Stimulated activated CD4-positive, alpha-beta T cell treated with anti-CD3 and anti-CD28 coated beads, Interleukin-1b, Interleukin-23, amount 100 ng/mL, for 4 hours (primary cell): ENCODE measurements at regions not wholly inside any gene's neighbourhood (a gene's known extent, or its start where the extent isn't known, plus 50 kb on each side); places are given as distances from the start of the nearest gene placed in this dataset.

Experiments
- DNase-seq, 2 donors: peaks; one replicate each; pipeline ENCODE4 v3.0.0-alpha.2; 2020; ENCODE audit warnings: low read depth in 2 of 2

DNA sequence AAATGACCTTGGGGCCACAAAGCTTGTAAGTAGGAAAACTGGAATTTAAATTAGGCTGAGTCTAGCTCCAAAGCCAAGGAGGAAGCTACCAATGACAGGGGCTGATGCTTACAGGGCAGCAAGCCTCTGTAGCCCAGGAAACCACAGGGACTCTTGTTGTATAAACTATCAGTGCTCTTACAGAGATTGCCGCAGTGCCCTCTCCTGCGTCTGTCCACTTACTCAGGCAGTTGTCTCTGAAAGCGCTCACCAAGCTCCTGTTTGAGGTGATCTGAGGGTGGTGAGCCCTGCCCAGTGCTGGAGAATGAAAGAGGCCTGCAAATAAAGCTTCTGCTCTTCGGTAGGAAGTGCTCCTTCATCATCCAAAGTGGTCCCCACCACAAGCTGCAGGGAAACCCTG, 498.8 kb downstream of the ARHGEF28 start:
- DNase-seq, result no peak

- no peak for DNase-seq
Observed at GRCh38 chr5:74123929-74124328, 497.9 kb downstream of the ARHGEF28 start.

DNA sequence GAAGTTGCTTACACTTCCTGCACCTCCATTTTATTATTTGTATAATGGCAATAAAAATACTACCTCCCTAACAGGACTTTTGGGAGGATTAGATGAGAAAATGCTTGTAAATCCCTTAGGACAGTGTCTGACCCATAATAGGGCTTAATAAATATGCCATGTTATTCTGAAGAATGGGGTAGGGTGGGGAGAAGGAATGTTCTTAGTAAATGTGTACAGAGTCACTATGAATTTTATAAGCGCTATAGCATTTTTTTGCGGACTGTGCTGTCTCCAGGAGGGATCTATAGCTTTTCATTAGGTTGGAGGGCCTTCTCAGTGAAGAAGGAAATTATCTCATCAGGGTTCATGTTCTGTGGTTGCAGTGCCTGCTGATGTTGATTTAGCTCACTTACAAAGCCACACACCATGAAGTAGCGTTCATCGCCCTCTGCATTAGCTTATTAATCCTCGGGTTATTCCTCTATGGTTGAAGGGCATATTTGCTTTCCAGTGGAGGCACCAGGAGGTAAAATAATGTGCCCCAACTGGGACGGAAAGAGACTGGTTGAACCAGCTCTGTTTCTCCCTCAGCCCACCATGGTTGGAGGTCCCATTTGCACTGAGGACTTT, 497.1 kb downstream of the ARHGEF28 start:
- no peak for DNase-seq

DNA sequence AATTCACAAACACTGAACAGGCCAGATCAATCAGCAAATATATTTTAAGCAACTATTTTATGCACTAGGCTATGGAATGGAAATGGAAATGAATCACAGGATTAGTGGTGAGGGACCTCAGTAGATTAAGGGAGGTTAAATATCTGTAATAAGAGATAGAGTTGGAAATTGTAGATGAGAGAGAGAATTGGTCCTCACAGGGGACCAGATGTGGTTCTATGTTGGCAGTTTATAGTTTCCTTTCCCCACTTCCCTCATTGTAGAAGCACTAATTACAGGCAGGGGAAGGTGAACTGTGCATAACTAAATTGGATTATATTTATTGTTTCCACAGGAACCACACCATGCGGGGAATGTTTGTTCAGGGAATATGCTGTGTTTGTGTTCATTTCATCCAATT, 496.2 kb downstream of the ARHGEF28 start:
- DNase-seq, result no peak

DNA sequence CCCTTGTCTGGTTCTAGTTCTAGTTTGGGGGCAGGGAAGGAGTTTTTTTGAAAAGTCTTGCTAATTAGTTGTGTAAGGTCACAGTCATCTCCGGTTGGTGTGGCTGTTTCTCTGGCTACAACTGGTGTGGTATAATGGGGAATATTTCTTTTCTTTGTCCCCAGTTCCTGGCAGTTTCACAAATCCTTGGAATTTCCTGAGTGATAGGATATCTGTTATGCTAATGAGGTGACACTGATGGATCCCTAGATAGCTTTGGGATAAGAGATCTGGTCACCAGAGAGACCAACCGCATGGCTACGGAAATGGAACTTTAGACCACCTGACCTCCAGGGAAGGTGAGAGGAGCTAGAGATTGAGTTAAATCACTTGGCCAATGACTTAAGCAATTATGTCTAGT, 494.6 kb downstream of the ARHGEF28 start:
- DNase-seq, result no peak

DNA sequence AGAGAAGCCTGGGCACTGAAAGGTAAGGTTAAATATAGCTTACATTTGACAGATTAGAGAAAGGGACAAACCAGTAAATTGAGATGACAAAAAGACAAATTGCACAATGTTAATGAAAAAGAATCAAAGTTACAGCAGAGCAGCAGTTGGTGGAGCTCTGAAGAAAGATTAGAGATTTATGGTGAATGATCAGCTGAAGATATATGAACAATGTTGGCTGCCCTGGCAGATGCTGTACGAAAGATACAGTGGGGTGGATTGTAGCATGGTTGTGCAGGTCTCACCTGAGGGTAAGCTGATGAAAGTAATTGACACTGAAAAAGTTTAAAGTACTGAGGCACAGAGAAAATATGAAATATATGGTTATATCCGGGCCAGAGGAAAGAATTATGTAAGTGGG, 492.1 kb downstream of the ARHGEF28 start:
- DNase-seq, result no peak

DNA sequence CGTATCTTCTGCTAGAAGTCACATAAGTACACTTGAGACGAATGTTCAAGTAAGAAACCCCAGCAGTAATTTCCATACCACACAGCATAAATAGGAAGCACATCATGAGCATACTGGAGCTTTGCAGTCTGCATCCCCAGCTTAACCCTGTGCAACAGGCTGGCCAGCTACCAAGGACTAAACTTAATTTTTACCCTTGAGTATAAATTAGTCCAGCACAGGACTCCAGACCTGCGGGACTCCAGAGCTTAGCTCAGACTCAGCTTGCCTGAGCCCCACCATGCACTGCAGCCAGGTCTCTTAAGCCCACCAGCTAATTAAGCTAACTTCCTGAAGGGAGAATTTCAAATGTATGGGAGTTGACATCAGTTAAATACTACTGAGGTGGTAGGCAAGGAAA, 491.0 kb downstream of the ARHGEF28 start:
- DNase-seq, result no peak

DNA sequence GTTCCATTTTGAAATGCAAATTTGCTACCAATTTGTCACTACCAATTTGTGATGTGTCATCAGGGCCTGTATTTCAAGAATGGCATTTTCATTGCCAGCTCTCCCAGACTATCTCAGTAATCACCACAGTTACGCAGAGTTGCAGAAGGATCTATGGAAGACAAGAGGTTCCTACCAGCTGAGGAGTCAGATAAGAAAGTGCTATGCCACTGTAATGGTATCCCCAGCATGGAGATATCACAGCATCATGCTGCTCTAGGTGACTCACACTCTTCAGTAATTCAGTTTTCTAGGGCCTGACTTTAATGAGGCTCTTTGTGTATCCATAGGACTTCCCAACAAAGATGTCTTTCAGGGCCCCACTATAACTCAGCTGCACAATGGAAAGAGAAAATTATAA, 490.3 kb downstream of the ARHGEF28 start:
- no peak for DNase-seq

GRCh38 chr5:74113927-74114326, 487.9 kb downstream of the ARHGEF28 start:
- no peak for DNase-seq

DNA sequence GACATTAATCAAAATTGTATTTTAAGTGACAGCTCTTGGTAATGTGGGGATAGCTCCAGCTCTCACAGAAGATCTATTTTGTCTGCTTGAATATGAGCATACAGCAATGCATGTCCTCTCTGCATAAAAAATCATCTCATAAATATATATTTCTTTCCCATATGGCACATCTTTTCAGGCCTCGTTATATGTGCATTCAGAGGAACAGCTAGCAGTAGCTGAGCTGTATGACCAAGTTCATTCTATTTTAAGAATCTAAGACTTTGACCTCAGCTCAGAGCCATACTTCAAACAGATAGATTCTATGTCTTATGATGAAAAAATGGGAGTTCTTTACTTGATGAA, 487.2 kb downstream of the ARHGEF28 start:
- DNase-seq, result no peak

DNA sequence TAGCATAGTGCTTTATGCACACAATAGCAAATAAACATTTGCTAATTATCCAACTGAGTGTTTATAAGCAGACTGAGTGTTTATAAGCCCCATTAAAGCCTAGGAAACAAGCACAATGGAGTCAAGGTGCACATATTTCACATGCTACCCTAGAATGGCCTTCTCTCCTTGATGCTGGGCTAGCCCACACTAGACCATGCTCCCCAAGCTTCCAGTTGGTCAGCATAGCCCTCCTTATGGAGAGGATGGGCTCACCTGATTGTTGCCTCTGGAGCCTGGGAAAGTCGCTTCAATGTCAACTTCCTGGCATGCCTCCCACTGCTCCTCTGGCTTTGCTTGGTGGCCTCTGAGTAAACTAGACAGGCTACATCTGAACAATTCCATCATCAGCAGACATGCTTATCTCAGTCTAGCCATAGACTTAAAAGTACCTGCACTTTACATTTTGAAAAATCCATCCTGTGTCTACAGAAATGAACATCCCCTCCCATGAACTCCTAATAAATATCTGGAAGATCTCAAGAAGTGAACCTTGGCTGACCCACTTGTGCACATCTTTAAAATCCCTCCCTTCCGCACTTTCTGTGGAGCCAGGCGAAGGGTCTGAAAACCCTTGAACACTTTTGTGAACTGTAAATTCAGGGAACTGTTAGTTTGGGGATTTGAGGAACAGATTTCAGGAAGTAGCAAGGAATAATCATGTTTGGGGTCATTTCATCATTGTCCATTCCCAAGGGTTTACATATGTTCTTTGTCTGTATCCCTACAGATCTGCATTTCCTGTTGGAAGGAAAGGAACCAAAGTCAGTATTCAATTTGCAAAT, 486.6 kb downstream of the ARHGEF28 start:
- DNase-seq, result no peak

DNA sequence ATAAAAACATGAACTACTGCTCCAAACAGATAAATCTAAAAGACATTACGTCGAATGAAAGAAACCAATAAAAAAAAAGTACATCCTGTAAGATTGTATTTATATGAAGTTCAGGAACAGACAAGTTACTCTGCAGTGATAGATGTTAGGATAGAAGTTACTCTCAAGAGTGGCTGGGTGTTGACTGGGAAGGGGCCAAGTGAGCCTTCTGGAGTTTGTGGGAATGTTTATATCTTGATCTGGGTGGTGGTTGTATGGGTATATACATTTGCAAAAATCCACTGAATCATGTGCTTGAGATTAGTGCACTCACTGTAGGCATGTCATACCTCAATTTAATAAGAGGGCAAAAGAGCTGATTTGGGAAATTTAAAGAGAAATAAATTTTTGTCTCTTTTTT, 485.8 kb downstream of the ARHGEF28 start:
- DNase-seq, result no peak

- DNase-seq, result no peak
Observed at GRCh38 chr5:74109344-74109743, 483.3 kb downstream of the ARHGEF28 start.

DNA sequence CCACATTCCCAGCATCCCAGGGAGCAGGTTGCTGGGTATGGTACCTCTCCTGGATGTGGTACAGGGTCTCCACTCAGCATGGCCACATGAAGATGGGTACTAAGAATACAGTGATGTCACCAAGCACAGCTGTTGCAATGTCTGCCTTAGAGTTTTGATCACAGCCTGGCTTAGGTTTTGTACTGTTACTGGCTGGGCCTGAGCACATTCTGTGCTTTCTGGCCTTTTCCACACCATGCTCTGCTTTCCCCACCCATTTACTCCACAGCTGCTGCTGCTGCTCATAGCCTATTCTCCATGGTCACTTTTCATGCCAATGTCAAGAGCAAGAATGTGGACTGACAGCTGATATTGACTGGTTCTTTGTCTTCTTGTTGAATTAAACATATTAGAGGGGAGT, 481.9 kb downstream of the ARHGEF28 start:
- DNase-seq, result no peak

DNA sequence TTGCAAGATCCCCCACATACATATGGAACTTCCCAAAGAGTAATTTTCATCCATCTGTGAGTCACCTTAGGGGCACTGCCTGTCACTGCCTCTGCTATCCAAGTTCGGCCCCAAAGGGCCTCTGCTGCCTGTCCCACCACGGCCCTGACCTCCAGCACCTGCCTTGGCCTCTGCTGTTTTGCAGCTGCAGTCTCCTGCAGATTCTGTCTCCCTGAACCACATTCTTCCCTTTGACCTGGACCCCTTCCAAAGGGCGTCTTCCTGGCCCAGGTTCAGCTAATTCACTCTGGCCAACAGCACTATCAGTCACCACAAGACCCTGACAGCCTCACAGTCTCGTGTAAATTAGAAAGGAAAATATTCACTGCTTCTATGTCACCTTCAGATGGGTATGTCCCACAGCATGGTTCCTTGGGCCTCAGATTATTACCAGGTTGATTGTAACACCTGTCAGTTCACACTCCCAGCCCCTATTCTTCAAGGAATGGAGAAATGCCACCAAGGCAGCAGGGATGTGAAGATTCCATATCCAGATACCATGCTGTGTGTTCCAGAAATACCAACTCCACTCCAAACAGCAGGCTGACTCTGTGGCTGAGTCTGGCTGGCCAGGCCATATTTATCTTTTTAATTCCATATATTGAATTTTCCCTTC, 479.3 kb downstream of the ARHGEF28 start:
- DNase-seq, result no peak

DNA sequence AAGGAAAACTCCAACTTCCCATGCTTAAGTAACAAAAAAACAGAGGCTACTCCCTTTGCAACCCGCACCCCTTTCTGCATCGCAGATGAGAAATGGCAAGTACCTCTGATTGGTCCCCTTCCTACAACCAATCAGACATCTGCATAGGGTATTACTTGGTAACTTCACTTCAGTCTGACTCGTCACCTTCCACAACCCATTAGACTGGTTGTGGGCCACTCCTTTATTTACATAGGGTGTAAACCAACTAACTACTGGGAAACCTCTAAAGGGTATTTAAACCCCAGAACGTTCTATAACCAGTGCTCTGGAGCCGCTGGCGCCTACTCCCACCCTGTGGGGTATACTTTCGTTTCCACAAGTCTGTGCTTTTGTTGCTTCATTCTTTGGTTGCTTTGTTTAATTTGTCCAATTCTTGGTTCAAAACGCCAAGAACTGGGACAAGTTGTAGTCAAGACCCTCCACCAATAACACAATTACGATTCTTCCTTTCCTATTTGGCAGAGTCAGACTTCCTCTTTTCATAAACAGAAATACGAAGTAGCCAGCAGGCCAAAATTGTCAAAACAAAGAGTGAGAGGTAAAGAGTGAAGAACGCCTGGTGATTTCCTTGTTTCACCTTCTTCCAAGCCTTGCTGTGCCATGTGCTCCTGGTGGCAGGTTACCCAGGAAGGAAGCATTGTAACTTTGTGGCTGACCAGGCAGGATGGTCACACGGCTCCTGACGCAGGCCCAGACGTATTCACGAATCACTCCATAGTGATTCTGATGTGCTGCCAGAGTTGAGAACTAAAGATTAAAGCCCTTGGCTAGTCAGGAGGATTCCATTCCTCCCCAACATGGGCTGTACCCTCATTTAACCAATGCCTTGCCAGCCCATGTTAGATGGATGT, 477.4 kb downstream of the ARHGEF28 start:
- no peak for DNase-seq

GRCh38 chr5:74100268-74100665, 474.3 kb downstream of the ARHGEF28 start:
- DNase-seq, result no peak

DNA sequence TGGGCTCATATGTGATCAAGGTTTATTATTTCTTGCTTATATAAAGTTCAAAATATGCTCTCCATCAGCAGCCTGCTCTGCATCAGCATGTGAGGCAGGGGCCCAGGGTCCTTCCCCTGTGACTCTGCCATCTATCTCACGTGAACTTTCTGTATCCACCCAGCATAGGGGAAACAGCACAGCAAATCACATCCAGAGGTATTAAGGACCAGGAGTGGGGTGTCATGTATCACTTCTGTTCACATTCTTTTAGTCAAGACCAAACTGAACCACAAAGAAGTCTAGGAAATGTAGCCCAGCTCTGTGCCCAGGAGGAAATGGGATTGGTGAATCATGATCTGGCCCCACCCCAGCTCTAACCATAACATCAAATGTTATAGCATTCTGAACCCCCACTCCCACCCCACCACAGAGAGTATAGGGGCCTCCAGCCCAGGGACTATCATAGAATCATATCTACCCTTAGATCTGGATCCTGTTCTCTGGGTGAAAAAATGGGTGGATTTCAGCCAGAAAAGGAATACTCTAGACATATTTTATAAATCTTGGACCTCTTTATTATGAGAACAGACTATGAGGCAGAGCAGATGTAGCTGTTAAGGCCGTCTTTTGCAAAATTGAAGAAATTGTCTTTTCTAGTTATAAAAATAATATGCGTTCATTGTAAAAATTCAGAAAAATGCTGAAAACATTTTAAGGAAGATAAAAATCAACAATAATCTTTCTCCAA, 473.7 kb downstream of the ARHGEF28 start:
- no peak for DNase-seq

DNA sequence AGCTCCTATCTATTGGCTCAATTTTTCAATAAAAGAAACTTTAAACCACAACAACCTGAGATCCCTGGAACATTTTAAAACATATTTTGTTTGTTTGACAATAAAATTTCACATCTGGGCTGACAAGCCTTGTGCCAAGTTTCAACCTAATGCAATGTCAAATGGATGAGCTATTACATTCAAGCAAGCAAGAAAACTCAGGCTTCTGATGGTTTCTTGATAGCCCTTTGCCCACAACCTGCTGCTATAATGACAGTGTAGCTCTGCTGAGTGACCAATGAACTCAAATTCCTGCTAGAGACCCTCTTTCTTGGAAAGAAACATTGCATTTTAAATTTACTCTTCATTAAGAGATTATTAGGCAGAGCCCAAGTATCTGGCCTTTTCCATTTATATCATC, 472.9 kb downstream of the ARHGEF28 start:
- no peak for DNase-seq

GRCh38 chr5:74098456-74098855, 472.5 kb downstream of the ARHGEF28 start:
- DNase-seq, result no peak

- DNase-seq, result no peak
Observed at GRCh38 chr5:74096325-74096724, 470.3 kb downstream of the ARHGEF28 start.

GRCh38 chr5:74095871-74096270, 469.9 kb downstream of the ARHGEF28 start:
- DNase-seq, result no peak
